ENCODE measurements at regions not wholly inside any gene's neighbourhood (a gene's known extent, or its start where the extent isn't known, plus 50 kb on each side); places are given as distances from the start of the nearest gene placed in this dataset.
"Not testable (repeated sequence)": the region's sequence is repeated elsewhere in the genome, so short reads cannot be mapped to it uniquely, and the experiment has no call there.

DNA sequence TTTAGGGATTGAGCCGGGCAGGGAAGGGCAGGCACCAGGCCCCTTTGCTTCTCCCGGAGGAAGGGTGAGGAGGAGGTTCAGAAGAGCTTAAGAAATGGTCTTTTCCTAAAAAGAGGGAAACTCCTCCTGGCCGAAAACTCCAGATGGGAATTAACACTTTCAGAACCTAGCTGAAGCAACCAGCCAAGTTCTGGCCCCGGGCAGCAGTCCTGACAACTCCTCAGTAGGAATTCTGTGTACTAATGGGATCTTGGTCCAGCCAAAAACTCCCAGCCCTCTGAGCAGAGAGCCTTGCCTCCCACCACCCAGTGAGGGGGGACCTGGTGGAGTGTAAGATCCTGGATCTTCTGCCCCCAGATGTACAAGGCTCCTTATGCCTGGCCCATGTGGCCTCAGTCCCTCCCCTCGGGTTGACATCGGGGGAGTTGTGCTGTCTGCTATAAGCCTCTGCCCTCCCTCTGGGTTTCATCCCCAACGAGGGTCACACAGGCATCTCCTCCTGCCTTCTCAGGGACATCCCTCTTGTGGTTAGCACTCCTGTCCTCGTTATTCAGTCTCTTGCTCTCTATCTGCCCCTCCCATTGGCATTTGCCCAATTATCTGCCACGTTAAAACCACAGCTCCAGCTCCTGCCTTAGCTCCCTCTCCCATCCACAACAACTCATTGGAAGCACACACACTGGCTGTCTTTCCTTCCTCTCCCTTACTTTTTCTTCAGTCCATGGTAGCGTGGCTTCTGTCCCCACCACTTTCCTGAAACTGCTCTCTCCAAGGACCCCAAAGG lies 184.6 kb downstream of the CYP26B1 start:
- Histone ChIP-seq H3K27me3 (no peaks in the 10 kb centered on the region), H3K36me3 (no peaks in the 10 kb centered on the region), H3K4me3 (no peak overlapping the region), H3K9me3 (peaks cover 0 to 11% (median 7%) of the 10 kb centered on the region in 4 donors), H3K27ac (no peak overlapping the region), H3K4me1 (no peaks in the 10 kb centered on the region)
- DNase-seq (no peak), ATAC-seq (ENCODE audit: low FRiP score in 2 of 2) (peak; percentile 21 to 23)
- WGBS, 2 donors, result 47 to 50% methylated on average over 10 of the region's 10 CpGs
- no peak for TF ChIP-seq POLR2A (IDR thresholded peaks at IDR 0.05)
- no peak for TF ChIP-seq EP300 (IDR thresholded peaks at IDR 0.05)
- no peak for TF ChIP-seq POLR2AphosphoS5 (IDR thresholded peaks at IDR 0.05)
- TF ChIP-seq, protein P1, sequence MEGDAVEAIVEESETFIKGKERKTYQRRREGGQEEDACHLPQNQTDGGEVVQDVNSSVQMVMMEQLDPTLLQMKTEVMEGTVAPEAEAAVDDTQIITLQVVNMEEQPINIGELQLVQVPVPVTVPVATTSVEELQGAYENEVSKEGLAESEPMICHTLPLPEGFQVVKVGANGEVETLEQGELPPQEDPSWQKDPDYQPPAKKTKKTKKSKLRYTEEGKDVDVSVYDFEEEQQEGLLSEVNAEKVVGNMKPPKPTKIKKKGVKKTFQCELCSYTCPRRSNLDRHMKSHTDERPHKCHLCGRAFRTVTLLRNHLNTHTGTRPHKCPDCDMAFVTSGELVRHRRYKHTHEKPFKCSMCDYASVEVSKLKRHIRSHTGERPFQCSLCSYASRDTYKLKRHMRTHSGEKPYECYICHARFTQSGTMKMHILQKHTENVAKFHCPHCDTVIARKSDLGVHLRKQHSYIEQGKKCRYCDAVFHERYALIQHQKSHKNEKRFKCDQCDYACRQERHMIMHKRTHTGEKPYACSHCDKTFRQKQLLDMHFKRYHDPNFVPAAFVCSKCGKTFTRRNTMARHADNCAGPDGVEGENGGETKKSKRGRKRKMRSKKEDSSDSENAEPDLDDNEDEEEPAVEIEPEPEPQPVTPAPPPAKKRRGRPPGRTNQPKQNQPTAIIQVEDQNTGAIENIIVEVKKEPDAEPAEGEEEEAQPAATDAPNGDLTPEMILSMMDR (IDR thresholded peaks at IDR 0.05), result no peak

GRCh38 chr2:71962350-71962749 lies 185.3 kb downstream of the CYP26B1 start:
- 93% methylated on average over 3 of the region's 3 CpGs for WGBS, 2 donors
- ATAC-seq (ENCODE audit: low FRiP score in 2 of 2) (peak in 1 of 2 donors; percentile 17), DNase-seq (no peak)
- Histone ChIP-seq H3K4me1 (no peaks in the 10 kb centered on the region), H3K4me3 (no peak overlapping the region), H3K36me3 (no peaks in the 10 kb centered on the region), H3K27me3 (no peaks in the 10 kb centered on the region), H3K27ac (no peak overlapping the region), H3K9me3 (peaks cover 0 to 17% (median 12%) of the 10 kb centered on the region in 4 donors)
- TF ChIP-seq POLR2A (IDR thresholded peaks at IDR 0.05), result no peak
- no peak for TF ChIP-seq POLR2AphosphoS5 (IDR thresholded peaks at IDR 0.05)
- no peak for TF ChIP-seq EP300 (IDR thresholded peaks at IDR 0.05)
- TF ChIP-seq, protein P1 (IDR thresholded peaks at IDR 0.05), result no peak

DNA sequence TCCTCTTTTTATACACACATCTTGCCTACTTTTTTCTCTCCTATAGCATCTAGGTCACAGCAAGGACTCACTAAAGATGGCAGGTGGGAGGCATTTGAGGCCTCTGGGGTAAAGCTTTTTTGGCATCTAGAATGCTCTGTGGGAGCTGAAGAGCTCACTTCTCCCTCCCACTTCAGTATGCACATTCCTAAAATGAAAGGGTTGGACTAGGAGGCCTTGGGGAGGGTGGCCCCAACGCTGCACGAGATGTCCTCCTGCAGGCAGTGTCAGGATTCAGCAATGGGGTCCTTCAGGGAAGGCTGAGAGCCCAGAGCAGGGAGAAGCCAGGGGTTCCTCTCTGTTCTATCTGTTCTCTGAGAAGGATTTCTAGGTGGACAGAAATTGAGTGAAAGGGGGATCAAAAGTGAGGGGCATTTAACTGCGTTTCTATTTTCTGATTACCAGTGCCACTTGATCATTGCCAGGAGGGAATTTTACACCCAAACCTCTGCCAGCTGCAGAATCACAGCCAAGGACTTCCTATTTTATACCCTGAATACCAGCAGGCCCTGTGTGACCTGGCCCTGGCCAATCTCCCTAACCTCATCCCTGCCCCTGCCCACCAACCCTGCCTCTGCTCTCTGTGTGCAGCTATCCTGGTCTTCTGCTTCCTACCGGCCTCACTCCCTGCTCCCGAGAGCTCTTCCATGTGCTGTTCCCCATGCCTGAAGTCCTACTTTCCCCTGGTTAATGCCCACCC lies 186.2 kb downstream of the CYP26B1 start:
- WGBS, 2 donors, result 81 to 90% methylated on average over 5 of the region's 5 CpGs
- H3K9me3 ChIP-seq, result peaks cover 0 to 17% (median 13%) of the 10 kb centered on the region in 4 donors
- no peaks in the 10 kb centered on the region for H3K4me1 ChIP-seq

DNA sequence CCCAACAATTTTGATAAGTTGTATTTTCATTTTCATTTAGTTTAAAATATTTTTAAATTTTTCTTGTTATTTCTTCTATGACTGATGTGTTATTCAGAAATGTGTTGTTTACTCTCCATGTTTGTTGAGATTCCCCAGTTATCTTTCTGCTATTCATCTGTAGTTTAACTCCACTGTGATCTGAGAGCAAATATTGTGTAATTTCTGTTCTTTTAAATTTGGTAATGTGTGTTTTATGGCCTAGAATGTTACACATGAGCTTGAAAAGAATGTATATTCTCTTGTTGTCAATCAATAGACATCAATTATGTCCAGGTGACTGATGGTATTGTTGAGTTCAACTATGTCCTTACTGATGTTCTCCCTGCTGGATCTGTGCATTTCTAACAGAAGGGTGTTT lies 188.2 kb downstream of the CYP26B1 start:
- DNase-seq (no peak), ATAC-seq (ENCODE audit: low FRiP score in 2 of 2) (no peak)
- Histone ChIP-seq H3K27ac (no peak overlapping the region), H3K36me3 (no peaks in the 10 kb centered on the region), H3K4me1 (no peaks in the 10 kb centered on the region), H3K9me3 (peaks cover 0 to 17% (median 13%) of the 10 kb centered on the region in 4 donors), H3K27me3 (no peaks in the 10 kb centered on the region), H3K4me3 (no peak overlapping the region)
- TF ChIP-seq POLR2AphosphoS5 (IDR thresholded peaks at IDR 0.05) (no peak), POLR2A (IDR thresholded peaks at IDR 0.05) (no peak), EP300 (IDR thresholded peaks at IDR 0.05) (no peak)
- TF ChIP-seq, protein P1 (IDR thresholded peaks at IDR 0.05), result no peak

More for the DNA sequence above, 186.2 kb downstream of the CYP26B1 start:
- Histone ChIP-seq H3K36me3 (no peaks in the 10 kb centered on the region), H3K27me3 (no peaks in the 10 kb centered on the region), H3K4me3 (no peak overlapping the region), H3K27ac (no peak overlapping the region)
- DNase-seq (no peak), ATAC-seq (ENCODE audit: low FRiP score in 2 of 2) (no peak)
- TF ChIP-seq EP300 (IDR thresholded peaks at IDR 0.05) (no peak), POLR2A (IDR thresholded peaks at IDR 0.05) (no peak), POLR2AphosphoS5 (IDR thresholded peaks at IDR 0.05) (no peak)
- TF ChIP-seq, protein P1 (IDR thresholded peaks at IDR 0.05), result no peak

DNA sequence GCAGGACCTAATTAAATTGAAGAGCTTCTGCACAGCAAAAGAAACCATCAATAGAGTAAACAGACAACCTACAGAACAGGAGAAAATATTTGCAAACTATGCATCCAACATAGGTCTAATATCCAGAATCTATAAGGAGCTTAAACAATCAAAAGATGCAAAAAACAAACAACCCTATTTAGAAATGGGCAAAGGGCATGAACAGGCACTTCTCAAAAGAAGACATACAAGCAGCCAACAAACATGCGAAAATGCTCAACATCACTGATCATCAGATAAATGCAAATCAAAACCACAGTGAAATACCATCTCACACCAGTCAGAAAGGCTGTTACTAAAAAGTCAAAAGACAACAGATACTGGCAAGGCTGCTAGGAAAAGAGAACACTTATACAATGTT lies 189.2 kb downstream of the CYP26B1 start:
- H3K9me3 ChIP-seq, result peaks cover 0 to 17% (median 13%) of the 10 kb centered on the region in 4 donors
- not testable (repeated sequence) for H3K36me3 ChIP-seq; H3K27me3 ChIP-seq; H3K4me1 ChIP-seq; H3K4me3 ChIP-seq; H3K27ac ChIP-seq; ATAC-seq (ENCODE audit: low FRiP score in 2 of 2); DNase-seq
- WGBS, 2 donors, result 88 to 96% methylated on average over 1 of the region's 1 CpG
